C4-2B (cell line): ENCODE measurements at regions not wholly inside any gene's neighbourhood (a gene's known extent, or its start where the extent isn't known, plus 50 kb on each side); places are given as distances from the start of the nearest gene placed in this dataset.

ENCODE experiments used
- H3K27ac ChIP-seq: fragments of 450-650 bp; 2 replicates; pipeline ENCODE4 v1.5.1; 2017
- ZFX ChIP-seq: fragments of 450-650 bp; IDR thresholded peaks from 2 replicates; pipeline ENCODE4 v1.6.1; 2017
- TF ChIP-seq, protein P1 (sequence below): fragments of 450-650 bp; conservative IDR thresholded peaks from 2 replicates; pipeline ENCODE4 v1.5.1; 2017; ENCODE audit warnings: mild to moderate bottlenecking

DNA sequence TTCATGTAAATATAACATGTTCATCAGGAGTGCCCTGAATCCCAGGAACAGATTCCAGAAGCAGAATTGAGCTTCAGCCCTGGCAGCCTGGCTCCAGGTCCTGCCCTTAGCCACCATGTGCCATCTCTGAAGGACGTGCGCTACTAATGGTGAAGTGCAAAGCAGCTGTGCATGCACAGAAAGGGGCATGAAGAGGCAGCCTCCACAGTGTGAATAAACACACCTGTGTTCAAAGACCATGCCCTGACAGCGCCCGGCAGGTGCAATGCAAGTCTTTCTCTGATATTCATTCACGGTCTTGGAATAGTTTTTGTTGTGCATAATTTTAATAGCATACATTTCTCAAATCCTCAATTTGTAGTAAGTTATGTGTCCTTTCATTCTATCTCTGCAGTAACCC is 250.4 kb upstream of the TCERG1L start:
- TF ChIP-seq ZFX, result no peak
- TF ChIP-seq, protein P1, sequence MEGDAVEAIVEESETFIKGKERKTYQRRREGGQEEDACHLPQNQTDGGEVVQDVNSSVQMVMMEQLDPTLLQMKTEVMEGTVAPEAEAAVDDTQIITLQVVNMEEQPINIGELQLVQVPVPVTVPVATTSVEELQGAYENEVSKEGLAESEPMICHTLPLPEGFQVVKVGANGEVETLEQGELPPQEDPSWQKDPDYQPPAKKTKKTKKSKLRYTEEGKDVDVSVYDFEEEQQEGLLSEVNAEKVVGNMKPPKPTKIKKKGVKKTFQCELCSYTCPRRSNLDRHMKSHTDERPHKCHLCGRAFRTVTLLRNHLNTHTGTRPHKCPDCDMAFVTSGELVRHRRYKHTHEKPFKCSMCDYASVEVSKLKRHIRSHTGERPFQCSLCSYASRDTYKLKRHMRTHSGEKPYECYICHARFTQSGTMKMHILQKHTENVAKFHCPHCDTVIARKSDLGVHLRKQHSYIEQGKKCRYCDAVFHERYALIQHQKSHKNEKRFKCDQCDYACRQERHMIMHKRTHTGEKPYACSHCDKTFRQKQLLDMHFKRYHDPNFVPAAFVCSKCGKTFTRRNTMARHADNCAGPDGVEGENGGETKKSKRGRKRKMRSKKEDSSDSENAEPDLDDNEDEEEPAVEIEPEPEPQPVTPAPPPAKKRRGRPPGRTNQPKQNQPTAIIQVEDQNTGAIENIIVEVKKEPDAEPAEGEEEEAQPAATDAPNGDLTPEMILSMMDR, result no peak
- no peak overlapping the region for H3K27ac ChIP-seq

DNA sequence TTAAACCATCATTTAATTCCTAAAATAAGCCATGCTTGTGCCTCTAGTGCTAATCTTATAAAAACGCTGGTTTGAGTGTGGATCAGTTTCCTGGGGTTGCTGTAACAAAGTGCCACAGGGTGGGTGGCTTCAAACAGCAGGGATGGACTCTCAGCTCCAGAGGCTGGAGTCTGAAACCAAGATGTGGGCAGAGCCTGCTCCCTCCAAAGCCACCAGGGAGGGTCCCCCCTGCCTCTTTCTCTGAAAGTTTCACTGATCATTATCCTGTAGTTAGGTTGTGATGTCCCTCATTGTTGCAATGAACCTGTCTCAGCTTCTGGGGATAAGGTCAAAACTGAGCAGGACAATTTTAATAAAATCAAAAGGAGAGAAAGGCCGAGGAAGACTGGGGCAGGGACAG is 251.9 kb upstream of the TCERG1L start:
- no peak overlapping the region for H3K27ac ChIP-seq
- no peak for TF ChIP-seq ZFX
- TF ChIP-seq, protein P1, result no peak

DNA sequence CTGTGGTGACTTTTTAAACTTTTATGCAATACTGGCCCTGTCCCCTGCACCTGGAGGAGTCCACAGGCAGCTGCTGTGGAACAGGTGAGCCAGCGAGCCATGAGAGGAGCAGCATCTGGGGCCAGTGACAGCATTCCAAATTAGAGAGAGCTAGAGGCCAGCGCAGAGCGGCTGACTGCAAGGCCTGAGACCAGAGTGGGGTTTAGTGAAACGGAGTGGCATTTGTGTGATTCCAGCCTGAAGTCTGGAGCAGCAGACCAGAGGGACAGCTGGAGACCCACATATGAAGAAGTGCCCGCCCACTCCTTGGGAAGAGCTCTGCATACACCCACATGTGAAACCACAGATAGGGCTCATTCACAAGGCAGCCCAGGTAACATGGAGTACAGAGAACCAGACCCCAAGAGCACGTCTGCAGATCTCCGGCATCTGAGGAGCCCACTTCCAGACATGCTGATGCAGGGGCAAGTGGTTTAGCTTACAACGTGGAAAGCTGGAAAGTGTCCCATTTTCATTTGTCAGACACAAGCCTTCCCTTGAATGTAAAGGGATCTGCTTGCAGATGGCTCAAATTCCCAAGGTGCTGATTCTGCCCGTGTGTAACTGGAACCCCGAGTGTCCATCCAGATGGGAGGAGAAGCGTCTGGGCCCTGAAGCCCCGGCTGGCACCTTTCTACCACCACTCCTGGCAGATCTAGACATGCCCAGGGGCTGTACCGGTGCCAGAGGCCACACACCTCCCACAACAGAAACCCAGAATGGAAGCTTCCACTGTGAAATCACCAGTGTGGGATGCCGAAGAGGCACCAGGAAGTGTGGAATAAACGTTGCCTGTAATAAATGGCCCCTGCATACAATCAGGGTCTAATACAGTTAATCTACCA is 256.0 kb upstream of the TCERG1L start:
- no peak for TF ChIP-seq ZFX
- TF ChIP-seq, protein P1, result no peak
- no peak overlapping the region for H3K27ac ChIP-seq

DNA sequence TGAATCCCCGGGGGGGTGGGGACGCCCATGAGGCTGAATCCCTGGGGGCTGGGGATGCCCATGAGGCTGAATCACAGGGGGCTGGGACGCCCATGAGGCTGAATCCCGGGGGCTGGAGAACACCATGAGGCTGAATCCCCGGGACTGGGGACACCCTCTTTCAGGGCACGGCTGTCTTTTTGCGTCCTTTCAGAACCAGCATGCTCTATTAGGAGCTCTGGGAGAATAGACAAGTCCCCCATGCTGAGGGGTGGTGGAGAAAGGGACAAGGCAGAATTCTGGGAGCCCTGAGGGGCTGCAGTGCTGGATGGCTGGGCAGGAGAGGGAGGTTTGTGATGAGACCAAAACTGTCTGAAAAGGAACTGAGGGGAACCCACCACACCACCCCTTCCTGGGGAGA is 257.3 kb upstream of the TCERG1L start:
- TF ChIP-seq, protein P1, result no peak
- TF ChIP-seq ZFX, result no peak
- H3K27ac ChIP-seq, result no peak overlapping the region

DNA sequence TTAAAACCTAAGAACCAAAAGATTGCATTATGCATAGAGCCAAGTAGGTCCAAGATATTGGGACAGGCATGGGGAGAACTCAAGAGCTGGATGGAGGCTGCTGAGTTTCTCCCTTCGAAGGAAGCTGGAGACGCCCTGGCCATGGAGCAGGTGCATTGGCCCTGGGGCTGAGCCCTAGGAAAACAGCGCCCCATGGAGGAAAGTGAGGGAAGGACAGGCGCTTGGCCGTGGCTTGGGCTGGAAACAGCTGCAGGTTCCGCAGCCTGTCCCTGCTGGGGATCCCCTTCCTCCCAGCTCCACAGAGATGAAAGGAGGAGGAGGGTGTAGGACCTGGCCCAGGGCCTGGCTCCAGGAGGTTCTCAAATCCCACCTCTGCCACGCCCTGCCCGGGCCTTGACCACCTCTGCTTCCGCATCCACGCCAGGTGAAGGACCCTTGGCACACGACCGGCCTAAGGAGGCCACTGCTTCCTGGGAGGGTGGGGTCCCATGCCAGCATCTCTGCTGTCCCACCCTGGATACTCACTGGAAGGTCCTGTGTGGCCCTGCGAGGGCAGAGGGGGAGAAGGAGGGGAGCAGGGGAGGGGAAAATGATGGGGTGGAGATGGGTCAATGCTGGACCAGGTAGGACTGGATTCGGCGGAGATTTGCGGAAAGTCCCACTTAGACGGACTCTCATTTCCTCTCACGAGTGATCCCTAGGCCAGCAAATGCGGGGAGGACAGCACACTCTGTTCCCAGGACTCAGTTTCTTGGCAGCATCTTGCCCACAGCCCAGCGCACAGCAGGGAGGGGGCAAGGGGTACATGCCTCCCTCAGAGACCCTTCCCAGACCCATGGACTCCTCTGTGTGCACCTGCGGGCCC is 258.6 kb upstream of the TCERG1L start:
- no peak overlapping the region for H3K27ac ChIP-seq
- TF ChIP-seq, protein P1, result no peak; the same call in 1 of the 2 replicates
- no peak for TF ChIP-seq ZFX

DNA sequence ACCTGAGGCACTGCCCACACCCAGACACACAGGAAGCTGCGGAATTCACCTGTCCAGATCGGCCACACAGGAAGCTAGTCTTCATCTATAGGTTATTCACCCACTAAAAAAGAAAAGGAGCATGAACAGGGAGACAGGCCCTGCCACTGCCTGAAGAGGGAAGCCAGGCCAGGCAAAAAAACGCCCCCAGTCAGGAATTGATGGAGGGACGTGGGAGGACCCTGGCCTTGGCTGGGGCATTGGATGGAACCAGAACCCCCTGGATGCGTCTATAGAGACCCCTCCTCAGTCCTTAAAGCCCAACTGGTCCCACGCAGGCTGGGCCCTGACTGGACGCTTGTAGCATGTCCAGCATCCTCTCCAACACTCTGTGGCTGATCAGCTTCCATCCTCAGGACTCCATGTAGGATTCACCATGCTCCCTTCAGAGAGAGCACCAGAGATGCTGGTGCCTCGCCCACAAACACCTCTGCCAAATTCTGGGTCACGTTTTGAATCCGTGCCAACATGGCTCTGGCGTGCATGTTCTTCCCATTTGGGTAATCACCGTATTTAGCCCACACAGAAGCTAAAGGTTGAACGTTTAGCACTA is 259.3 kb upstream of the TCERG1L start:
- H3K27ac ChIP-seq, result no peak overlapping the region
- TF ChIP-seq ZFX, result no peak
- TF ChIP-seq, protein P1, result no peak
